KG1 (cell line): ENCODE measurements at regions not wholly inside any gene's neighbourhood (a gene's known extent, or its start where the extent isn't known, plus 50 kb on each side); places are given as distances from the start of the nearest gene placed in this dataset.
"Not testable (repeated sequence)": the region's sequence is repeated elsewhere in the genome, so short reads cannot be mapped to it uniquely, and the experiment has no call there.

Source experiments
- DNase-seq: peaks from one replicate; lab custom pipeline; 2025; lab: John Stamatoyannopoulos, UW

DNA sequence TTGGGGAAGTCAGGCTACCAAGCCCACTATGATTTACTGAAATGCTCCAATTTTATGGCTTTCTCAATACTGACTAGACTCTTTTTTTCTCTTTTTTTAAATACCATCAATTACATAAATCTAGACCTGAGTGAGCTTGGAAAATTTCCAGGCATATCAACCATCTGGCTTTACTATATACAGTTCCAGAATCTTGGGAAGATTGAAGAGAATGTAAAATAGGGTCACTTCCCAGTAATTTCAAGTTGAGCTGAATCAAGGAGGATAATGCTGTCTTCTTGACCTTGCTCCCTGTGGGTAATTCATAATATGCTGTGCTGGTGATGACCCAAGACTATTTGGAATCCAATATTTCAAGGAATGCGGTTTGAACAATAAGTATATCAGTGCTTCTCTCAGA, 108.1 kb downstream of the MAP3K21 start:
- DNase-seq: no peak

GRCh38 chr1:233439721-233440120, 112.2 kb downstream of the MAP3K21 start:
- no peak for DNase-seq

- DNase-seq: peak; percentile 5
Observed at GRCh38 chr1:233440951-233441401, 113.5 kb downstream of the MAP3K21 start.

- DNase-seq: no peak
Observed at GRCh38 chr1:233442026-233442780, 114.7 kb downstream of the MAP3K21 start.

- no peak for DNase-seq
Observed at GRCh38 chr1:233443040-233443760, 115.7 kb downstream of the MAP3K21 start.

- no peak for DNase-seq
Observed at GRCh38 chr1:233444484-233444883, 117.0 kb downstream of the MAP3K21 start.

- no peak for DNase-seq
Observed at GRCh38 chr1:233445737-233446136, 118.2 kb downstream of the MAP3K21 start.

GRCh38 chr1:233446935-233447334, 119.4 kb downstream of the MAP3K21 start:
- DNase-seq: no peak

- no peak for DNase-seq
Observed at GRCh38 chr1:233448109-233448689, 120.7 kb downstream of the MAP3K21 start.

GRCh38 chr1:233452724-233453123, 125.2 kb downstream of the MAP3K21 start:
- no peak for DNase-seq

- DNase-seq: no peak
Observed at GRCh38 chr1:233453433-233454200, 126.1 kb downstream of the MAP3K21 start.

GRCh38 chr1:233459470-233459945, 132.0 kb downstream of the MAP3K21 start:
- no peak for DNase-seq

- DNase-seq: no peak
Observed at GRCh38 chr1:233459968-233460367, 132.4 kb downstream of the MAP3K21 start.

DNA sequence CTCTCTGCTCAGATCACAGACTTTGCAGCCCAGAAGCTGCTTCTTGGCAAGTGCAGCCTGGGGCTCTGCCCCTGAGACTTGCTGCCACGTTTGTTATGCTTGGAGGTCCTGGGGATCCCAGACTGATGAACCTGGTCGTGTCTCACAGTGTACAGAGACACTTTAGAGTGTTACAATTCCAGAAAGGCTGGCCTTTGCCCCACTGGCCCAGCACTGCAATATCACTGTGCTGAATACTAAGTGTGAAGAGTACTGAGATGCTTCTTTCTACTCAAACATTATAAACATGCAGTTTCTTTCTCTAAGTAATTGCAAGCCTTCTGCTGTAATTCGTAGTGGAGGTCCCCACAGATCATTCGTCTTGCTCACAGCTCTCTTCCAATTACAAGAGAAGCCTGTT, 133.2 kb downstream of the MAP3K21 start:
- DNase-seq: no peak

- DNase-seq: no peak
Observed at GRCh38 chr1:233461847-233462246, 134.3 kb downstream of the MAP3K21 start.

- DNase-seq: no peak
Observed at GRCh38 chr1:233463333-233463732, 135.8 kb downstream of the MAP3K21 start.

DNA sequence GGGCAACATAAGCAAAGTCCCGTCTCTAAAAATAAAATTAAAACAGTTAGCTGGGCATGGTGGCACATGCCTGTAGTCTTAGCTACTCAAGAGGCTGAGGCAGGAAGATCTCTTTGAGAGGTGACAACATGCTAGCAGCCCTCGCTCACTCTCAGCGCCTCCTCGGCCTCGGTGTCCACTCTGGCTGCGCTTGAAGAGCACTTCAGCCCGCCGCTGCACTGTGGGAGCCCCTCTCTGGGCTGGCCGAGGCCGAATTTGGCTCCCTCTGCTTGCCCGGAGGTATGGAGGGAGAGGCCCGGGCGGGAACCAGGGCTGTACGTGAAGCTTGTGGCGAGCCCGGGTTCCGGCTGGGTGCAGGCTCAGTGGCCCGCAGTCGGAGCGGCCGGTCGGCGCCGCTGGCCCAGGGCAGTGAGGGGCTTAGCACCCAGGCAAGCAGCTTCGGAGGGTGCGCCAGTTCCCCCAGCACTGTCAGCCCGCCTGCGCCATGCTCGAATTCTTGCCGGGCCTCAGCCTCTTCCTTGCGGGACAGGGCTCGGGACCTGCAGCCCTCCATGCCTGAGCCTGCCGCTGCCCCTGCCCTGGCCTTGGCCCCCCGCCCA, 138.3 kb downstream of the MAP3K21 start:
- no peak for DNase-seq

- no peak for DNase-seq
Observed at GRCh38 chr1:233470741-233471499, 143.0 kb upstream of the KCNK1 start.

- not testable (repeated sequence) for DNase-seq
Observed at GRCh38 chr1:233471851-233472250, 142.1 kb upstream of the KCNK1 start.

GRCh38 chr1:233472796-233473195, 141.1 kb upstream of the KCNK1 start:
- DNase-seq: not testable (repeated sequence)
